GM23338 (cell line): ENCODE measurements at regions not wholly inside any gene's neighbourhood (a gene's known extent, or its start where the extent isn't known, plus 50 kb on each side); places are given as distances from the start of the nearest gene placed in this dataset.

Experiments used
- ATAC-seq: fragments of 200-7000 bp; cut with Tn5 transposase; 3 replicates; pipeline ENCODE4 v1.9.1; 2020
- DNase-seq: peaks from one replicate; pipeline ENCODE4 v3.0.0-alpha.2; 2015; ENCODE audit warnings: low spot score
- H2AFZ ChIP-seq: fragments of 200-600 bp; sonication (generic); 2 replicates; pipeline ENCODE4 v1.8.0; 2016; ENCODE audit warnings: antibody characterized with exemption, mild to moderate bottlenecking, moderate library complexity
- H3F3A ChIP-seq: fragments of 200-600 bp; sonication (generic); replicated peaks from 2 replicates; pipeline ENCODE4 v1.8.0; 2017; ENCODE audit warnings: antibody characterized with exemption, mixed run types, low read depth
- H3K27ac ChIP-seq: fragments of 200-600 bp; sonication (generic); 2 replicates; pipeline ENCODE4 v1.6.1; 2016; ENCODE audit warnings: low read depth
- H3K27me3 ChIP-seq: fragments of 200-600 bp; sonication (generic); 2 replicates; pipeline ENCODE4 v1.8.0; 2016; ENCODE audit warnings: mild to moderate bottlenecking, mixed run types, moderate library complexity; ENCODE audit not compliant: insufficient read depth
- H3K36me3 ChIP-seq: fragments of 200-600 bp; sonication (generic); 2 replicates; pipeline ENCODE4 v1.8.0; 2016; ENCODE audit warnings: mild to moderate bottlenecking; ENCODE audit not compliant: insufficient read depth
- H3K4me1 ChIP-seq: fragments of 200-600 bp; sonication (generic); 2 replicates; pipeline ENCODE4 v1.8.0; 2016; ENCODE audit warnings: mild to moderate bottlenecking, moderate library complexity; ENCODE audit not compliant: insufficient read depth
- H3K4me2 ChIP-seq: fragments of 200-600 bp; sonication (generic); 2 replicates; pipeline ENCODE4 v1.7.1; 2017; ENCODE audit warnings: mixed run types
- H3K4me3 ChIP-seq: fragments of 200-600 bp; sonication (generic); 2 replicates; pipeline ENCODE4 v1.6.1; 2016; ENCODE audit warnings: mixed run types
- H3K79me2 ChIP-seq: fragments of 200-600 bp; sonication (generic); replicated peaks from 2 replicates; pipeline ENCODE4 v1.8.0; 2017; ENCODE audit warnings: mild to moderate bottlenecking; ENCODE audit not compliant: insufficient read depth
- H3K9me2 ChIP-seq: fragments of 200-600 bp; sonication (generic); 2 replicates; pipeline ENCODE4 v1.8.0; 2017; ENCODE audit not compliant: insufficient read depth
- H4K20me1 ChIP-seq: fragments of 200-600 bp; sonication (generic); replicated peaks from 2 replicates; pipeline ENCODE4 v1.8.0; 2017; ENCODE audit warnings: mild to moderate bottlenecking; ENCODE audit not compliant: insufficient read depth
- H3K27ac Mint-ChIP-seq: 2 replicates; pipeline ENCODE4 v1.8.0; 2020; ENCODE audit warnings: inconsistent platforms, mild to moderate bottlenecking, moderate library complexity, mixed read lengths
- H3K27me3 Mint-ChIP-seq: 3 replicates; pipeline ENCODE4 v1.8.0; 2022; ENCODE audit warnings: low read depth, mild to moderate bottlenecking, moderate library complexity, mixed read lengths, inconsistent platforms; ENCODE audit not compliant: insufficient read depth, poor library complexity
- H3K36me3 Mint-ChIP-seq: 3 replicates; pipeline ENCODE4 v1.8.0; 2021; ENCODE audit warnings: low read depth, mild to moderate bottlenecking, inconsistent platforms, moderate library complexity, mixed read lengths
- H3K4me1 Mint-ChIP-seq: 3 replicates; pipeline ENCODE4 v1.8.0; 2020; ENCODE audit warnings: mild to moderate bottlenecking, inconsistent platforms, mixed read lengths
- H3K4me3 Mint-ChIP-seq: 3 replicates; pipeline ENCODE4 v1.8.0; 2021; ENCODE audit warnings: moderate library complexity, mild to moderate bottlenecking, inconsistent platforms, mixed read lengths
- H3K9me3 Mint-ChIP-seq: 3 replicates; pipeline ENCODE4 v1.8.0; 2020; ENCODE audit warnings: moderate library complexity, mild to moderate bottlenecking, inconsistent platforms, mixed read lengths
- CREB1 ChIP-seq: fragments of 250-450 bp; sonication (Bioruptor Pico); IDR thresholded peaks from 2 replicates; pipeline ENCODE4 v1.5.0; 2020; ENCODE audit warnings: low read depth, mild to moderate bottlenecking, moderate library complexity
- CTCF ChIP-seq, 2 experiments: fragments of 200-600 bp in 1 of 2; sonication (generic) in 1 of 2; conservative IDR thresholded peaks; 2 replicates each; pipeline versions ENCODE4 v1.5.1 to v1.6.1; 2016 to 2017; ENCODE audit warnings: antibody characterized with exemption in 2 of 2, low read depth in 2 of 2, mild to moderate bottlenecking in 2 of 2, moderate library complexity in 1 of 2
- ETS1 ChIP-seq: IDR thresholded peaks from 2 replicates; pipeline ENCODE4 v1.6.1; 2016; ENCODE audit warnings: antibody characterized with exemption
- EZH2 ChIP-seq: fragments of 200-600 bp; sonication (generic); IDR thresholded peaks from one replicate; pipeline ENCODE4 v1.8.0; 2017; ENCODE audit warnings: antibody characterized with exemption, mild to moderate bottlenecking, low read depth; ENCODE audit not compliant: unreplicated experiment
- EZH2phosphoT487 ChIP-seq: fragments of 200-600 bp; sonication (generic); IDR thresholded peaks from one replicate; pipeline ENCODE4 v1.8.1; 2018; ENCODE audit warnings: antibody characterized with exemption; ENCODE audit not compliant: unreplicated experiment
- JUNB ChIP-seq: IDR thresholded peaks from one replicate; pipeline ENCODE4 v1.6.1; 2016; ENCODE audit warnings: antibody characterized with exemption; ENCODE audit not compliant: unreplicated experiment
- NANOG ChIP-seq: IDR thresholded peaks from 2 replicates; pipeline ENCODE4 v1.6.1; 2016; ENCODE audit warnings: antibody characterized with exemption, borderline replicate concordance
- POLR2AphosphoS5 ChIP-seq: IDR thresholded peaks from 2 replicates; pipeline ENCODE4 v1.6.1; 2016; ENCODE audit warnings: antibody characterized with exemption, low read depth
- REST ChIP-seq: IDR thresholded peaks from one replicate; pipeline ENCODE4 v1.6.1; 2018; ENCODE audit warnings: antibody characterized with exemption; ENCODE audit not compliant: unreplicated experiment
- STAT1 ChIP-seq: IDR thresholded peaks from one replicate; pipeline ENCODE4 v1.6.1; 2016; ENCODE audit warnings: antibody characterized with exemption; ENCODE audit not compliant: unreplicated experiment
- ZNF114 ChIP-seq: fragments of 250-450 bp; sonication (Bioruptor Pico); IDR thresholded peaks from 2 replicates; pipeline ENCODE4 v1.5.0; 2020; ENCODE audit warnings: mild to moderate bottlenecking, moderate library complexity
- ZNF331 ChIP-seq: fragments of 250-450 bp; sonication (Bioruptor Pico); IDR thresholded peaks from 2 replicates; pipeline ENCODE4 v1.5.0; 2020; ENCODE audit warnings: low read depth, mild to moderate bottlenecking, moderate library complexity
- ZNF462 ChIP-seq: fragments of 250-450 bp; sonication (Bioruptor Pico); IDR thresholded peaks from 2 replicates; pipeline ENCODE4 v1.5.0; 2020; ENCODE audit warnings: mild to moderate bottlenecking, moderate library complexity

- H3K4me3 ChIP-seq, result no peak overlapping the region
- no peaks in the 10 kb centered on the region for H3K27me3 ChIP-seq
- Mint-ChIP-seq H3K27ac (no peak overlapping the region), H3K27me3 (peaks cover 2% of the 10 kb centered on the region), H3K9me3 (no peaks in the 10 kb centered on the region), H3K4me1 (peaks cover 22% of the 10 kb centered on the region), H3K36me3 (no peaks in the 10 kb centered on the region; the same call in 2 of the 3 replicates), H3K4me3 (no peak overlapping the region)
- TF ChIP-seq ZNF331 (CRISPR knock-in tag) (no peak), NANOG (no peak), CTCF (conservative IDR thresholded peaks at IDR 0.05; ENCODE audit: low read depth in 2 of 2) (no peak), ETS1 (no peak), STAT1 (no peak), JUNB (no peak), EZH2 (no peak), ZNF114 (CRISPR knock-in tag) (no peak), EZH2phosphoT487 (no peak), CREB1 (no peak), REST (no peak), POLR2AphosphoS5 (no peak), ZNF462 (CRISPR knock-in tag) (no peak)
- DNase-seq (no peak), ATAC-seq (no peak)
- H3K4me1 ChIP-seq, result peaks cover 7% of the 10 kb centered on the region; the same call in 1 of the 2 replicates
- H3K4me2 ChIP-seq, result no peak overlapping the region
- no peaks in the 10 kb centered on the region for H3K36me3 ChIP-seq
- no peaks in the 10 kb centered on the region for H3K79me2 ChIP-seq
- no peak overlapping the region for H2AFZ ChIP-seq
- no peaks in the 10 kb centered on the region for H4K20me1 ChIP-seq
- no peak overlapping the region for H3K27ac ChIP-seq
- no peaks in the 10 kb centered on the region for H3F3A ChIP-seq
- H3K9me2 ChIP-seq, result no peaks in the 10 kb centered on the region
Measured at GRCh38 chr4:4753643-4754042, 105.8 kb upstream of the MSX1 start.
